H9 (cell line): ENCODE measurements at regions not wholly inside any gene's neighbourhood (a gene's known extent, or its start where the extent isn't known, plus 50 kb on each side); places are given as distances from the start of the nearest gene placed in this dataset.

Experiments
- DNase-seq: peaks from one replicate; pipeline ENCODE4 v3.0.0-alpha.2; 2017
- H2AFZ ChIP-seq: one replicate; pipeline ENCODE4 v1.6.1; 2013; ENCODE audit warnings: mild to moderate bottlenecking, low read length, control low read depth, moderate library complexity
- H2AK5ac ChIP-seq: 2 replicates; pipeline ENCODE4 v1.6.1; 2013; ENCODE audit warnings: low read length, control low read depth, mixed read lengths; ENCODE audit not compliant: insufficient read length
- H2BK120ac ChIP-seq: one replicate; pipeline ENCODE4 v1.6.1; 2013; ENCODE audit warnings: low read depth, mild to moderate bottlenecking, low read length, control low read depth, inconsistent platforms; ENCODE audit not compliant: poor library complexity, severe bottlenecking
- H2BK12ac ChIP-seq: 2 replicates; pipeline ENCODE4 v1.6.1; 2013; ENCODE audit warnings: low read length, control low read depth, mixed read lengths, low read depth; ENCODE audit not compliant: insufficient read length
- H2BK15ac ChIP-seq: 2 replicates; pipeline ENCODE4 v1.6.1; 2013; ENCODE audit warnings: low read depth, low read length, control low read depth
- H2BK20ac ChIP-seq: one replicate; pipeline ENCODE4 v1.6.1; 2013; ENCODE audit warnings: low read depth, mild to moderate bottlenecking, low read length, control low read depth, inconsistent platforms; ENCODE audit not compliant: poor library complexity, severe bottlenecking
- H2BK5ac ChIP-seq: 2 replicates; pipeline ENCODE4 v1.6.1; 2013; ENCODE audit warnings: low read length, control low read depth, mixed read lengths; ENCODE audit not compliant: insufficient read length
- H3K14ac ChIP-seq: 2 replicates; pipeline ENCODE4 v1.6.1; 2013; ENCODE audit warnings: low read length, control low read depth; ENCODE audit not compliant: insufficient read depth
- H3K18ac ChIP-seq: 2 replicates; pipeline ENCODE4 v1.6.1; 2013; ENCODE audit warnings: low read depth, mild to moderate bottlenecking, mixed read lengths, low read length, control low read depth; ENCODE audit not compliant: insufficient read length
- H3K23ac ChIP-seq: 2 replicates; pipeline ENCODE4 v1.6.1; 2013; ENCODE audit warnings: low read length, control low read depth, mixed read lengths, low read depth; ENCODE audit not compliant: insufficient read length
- H3K23me2 ChIP-seq: 2 replicates; pipeline ENCODE4 v1.6.1; 2013; ENCODE audit warnings: low read depth, mild to moderate bottlenecking, mixed read lengths, low read length, control low read depth; ENCODE audit not compliant: insufficient read length, poor library complexity, severe bottlenecking
- H3K27ac ChIP-seq: 2 replicates; pipeline ENCODE4 v1.5.1; 2013; ENCODE audit warnings: low read length, control low read depth, mixed read lengths, low read depth; ENCODE audit not compliant: insufficient read length
- H3K27me3 ChIP-seq: 2 replicates; pipeline ENCODE4 v1.6.1; 2013; ENCODE audit warnings: low read length, control low read depth, inconsistent platforms; ENCODE audit not compliant: insufficient read depth
- H3K4ac ChIP-seq: 2 replicates; pipeline ENCODE4 v1.6.1; 2013; ENCODE audit warnings: low read depth, mild to moderate bottlenecking, control low read depth, inconsistent platforms, low read length, moderate library complexity
- H3K4me1 ChIP-seq: 2 replicates; pipeline ENCODE4 v1.6.1; 2013; ENCODE audit warnings: low read length, control low read depth, inconsistent platforms; ENCODE audit not compliant: insufficient read depth
- H3K4me2 ChIP-seq: 2 replicates; pipeline ENCODE4 v1.6.1; 2013; ENCODE audit warnings: low read length, control low read depth, mixed read lengths; ENCODE audit not compliant: insufficient read length, insufficient read depth
- H3K56ac ChIP-seq: 2 replicates; pipeline ENCODE4 v1.6.1; 2013; ENCODE audit warnings: low read depth, mild to moderate bottlenecking, mixed read lengths, low read length, control low read depth; ENCODE audit not compliant: insufficient read length
- H3K79me1 ChIP-seq: 2 replicates; pipeline ENCODE4 v1.6.1; 2013; ENCODE audit warnings: low read depth, mild to moderate bottlenecking, moderate library complexity, low read length, control low read depth, inconsistent platforms; ENCODE audit not compliant: insufficient read depth, poor library complexity, severe bottlenecking
- H3K79me2 ChIP-seq: 2 replicates; pipeline ENCODE4 v1.6.1; 2013; ENCODE audit warnings: low read length, control low read depth, inconsistent platforms; ENCODE audit not compliant: insufficient read depth
- H3K9ac ChIP-seq: 2 replicates; pipeline ENCODE4 v1.6.1; 2013; ENCODE audit warnings: low read length, control low read depth, mixed read lengths; ENCODE audit not compliant: insufficient read length; ENCODE audit errors: extremely low read depth
- H3K9me3 ChIP-seq: one replicate; pipeline ENCODE4 v1.6.1; 2013; ENCODE audit warnings: low read depth, low read length, inconsistent platforms; ENCODE audit not compliant: control insufficient read depth
- H3T11ph ChIP-seq: one replicate; pipeline ENCODE4 v1.6.1; 2013; ENCODE audit warnings: mild to moderate bottlenecking, low read length, control low read depth, inconsistent platforms
- H4K20me1 ChIP-seq: one replicate; pipeline ENCODE4 v1.6.1; 2013; ENCODE audit not compliant: control insufficient read depth, insufficient read length, insufficient read depth
- H4K5ac ChIP-seq: 2 replicates; pipeline ENCODE4 v1.6.1; 2013; ENCODE audit warnings: low read depth, mild to moderate bottlenecking, mixed read lengths, low read length, control low read depth; ENCODE audit not compliant: insufficient read length
- H4K8ac ChIP-seq: replicated peaks from 2 replicates; pipeline ENCODE4 v1.6.1; 2013; ENCODE audit warnings: low read length, control low read depth, mixed read lengths, low read depth; ENCODE audit not compliant: insufficient read length
- H4K91ac ChIP-seq: 2 replicates; pipeline ENCODE4 v1.6.1; 2013; ENCODE audit warnings: low read depth, mild to moderate bottlenecking, moderate library complexity, mixed read lengths, low read length, control low read depth; ENCODE audit not compliant: insufficient read length
- H3K27ac Mint-ChIP-seq, 3 experiments: 2 replicates in 2 of 3; 3 replicates in 1 of 3; pipeline ENCODE4 v1.8.0; 2020 to 2021; ENCODE audit warnings: mixed read lengths in 3 of 3, mild to moderate bottlenecking in 1 of 3, moderate library complexity in 1 of 3
- H3K27me3 Mint-ChIP-seq: 2 replicates; pipeline ENCODE4 v1.8.0; 2021; ENCODE audit warnings: low read depth, mild to moderate bottlenecking, moderate library complexity, mixed read lengths
- H3K36me3 Mint-ChIP-seq, 3 experiments: 2 replicates in 2 of 3; 3 replicates in 1 of 3; pipeline ENCODE4 v1.8.0; 2020 to 2021; ENCODE audit warnings: low read depth in 3 of 3, mixed read lengths in 3 of 3; ENCODE audit not compliant: insufficient read depth in 1 of 3
- H3K4me1 Mint-ChIP-seq, 2 experiments: 2 replicates each; pipeline ENCODE4 v1.8.0; 2020; ENCODE audit warnings: mixed read lengths in 2 of 2
- H3K4me3 Mint-ChIP-seq, 2 experiments: 2 replicates in 1 of 2; 3 replicates in 1 of 2; pipeline ENCODE4 v1.8.0; 2020 to 2021; ENCODE audit warnings: mild to moderate bottlenecking in 2 of 2, mixed read lengths in 2 of 2, moderate library complexity in 1 of 2
- H3K9me3 Mint-ChIP-seq, 2 experiments: 2 replicates in 1 of 2; 3 replicates in 1 of 2; pipeline ENCODE4 v1.8.0; 2020; ENCODE audit warnings: mild to moderate bottlenecking in 2 of 2, mixed read lengths in 2 of 2, moderate library complexity in 1 of 2
- CTCF ChIP-seq: fragments of 200-600 bp; sonication (generic); conservative IDR thresholded peaks from 3 replicates; pipeline ENCODE4 v1.8.0; 2021; ENCODE audit warnings: antibody characterized with exemption, mild to moderate bottlenecking

- no peak overlapping the region for H2BK5ac ChIP-seq
- no peak overlapping the region for H4K91ac ChIP-seq
- H3K27me3 ChIP-seq, result no peaks in the 10 kb centered on the region
- no peaks in the 10 kb centered on the region for H3K4me1 ChIP-seq
- Mint-ChIP-seq H3K27me3 (no peaks in the 10 kb centered on the region), H3K36me3 (no peaks in the 10 kb centered on the region), H3K9me3 (no peaks in the 10 kb centered on the region), H3K27ac (peak overlapping the region in 2 of 3 experiments; percentile 37 to 79; a peak in 3 of 7 replicates), H3K4me1 (no peaks in the 10 kb centered on the region), H3K4me3 (no peak overlapping the region)
- no peak overlapping the region for H3K23ac ChIP-seq
- no peaks in the 10 kb centered on the region for H3K9me3 ChIP-seq
- no peak overlapping the region for H2AFZ ChIP-seq
- H3K79me2 ChIP-seq, result no peaks in the 10 kb centered on the region
- no peak overlapping the region for H3T11ph ChIP-seq
- H3K56ac ChIP-seq, result no peak overlapping the region
- H3K18ac ChIP-seq, result no peak overlapping the region
- no peak overlapping the region for H4K5ac ChIP-seq
- H3K14ac ChIP-seq, result no peak overlapping the region
- H3K4ac ChIP-seq, result no peak overlapping the region
- no peak overlapping the region for H3K9ac ChIP-seq
- H3K27ac ChIP-seq, result no peak overlapping the region
- H4K20me1 ChIP-seq, result no peaks in the 10 kb centered on the region
- no peak overlapping the region for H2BK20ac ChIP-seq
- no peak overlapping the region for H2BK12ac ChIP-seq
- no peak overlapping the region for H2BK15ac ChIP-seq
- H2BK120ac ChIP-seq, result no peak overlapping the region
- no peaks in the 10 kb centered on the region for H3K79me1 ChIP-seq
- no peak overlapping the region for H2AK5ac ChIP-seq
- H3K23me2 ChIP-seq, result no peaks in the 10 kb centered on the region
- no peak for TF ChIP-seq CTCF
- no peak for DNase-seq
- H3K4me2 ChIP-seq, result no peak overlapping the region
- H4K8ac ChIP-seq, result no peak overlapping the region
These were observed 1040.4 kb downstream of the FLRT2 start for GRCh38 chr14:86570371-86570770.
